ENCODE measurements at regions not wholly inside any gene's neighbourhood (a gene's known extent, or its start where the extent isn't known, plus 50 kb on each side); places are given as distances from the start of the nearest gene placed in this dataset.
A peak's percentile ranks its signal among the peaks of the same experiment; 100 is the strongest.

DNA sequence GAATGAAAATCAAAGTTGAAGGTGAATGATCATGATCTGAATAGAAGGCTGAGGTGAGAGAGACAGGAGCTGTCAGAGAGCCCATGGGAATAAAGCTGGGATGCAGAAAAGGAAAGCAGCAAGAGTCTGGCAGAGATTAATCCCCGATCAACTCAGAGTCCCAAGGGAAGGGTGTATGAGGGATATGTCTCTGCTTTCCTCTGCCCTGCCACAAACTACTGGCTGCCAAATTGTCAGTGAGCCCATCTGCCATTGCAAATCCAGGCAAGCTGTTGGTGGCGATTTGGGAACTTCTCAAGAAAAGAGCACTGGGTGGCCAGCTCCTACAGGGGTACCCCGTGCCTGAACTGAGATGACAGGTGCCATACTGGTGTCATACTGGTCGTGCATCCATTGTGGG, 705.5 kb upstream of the MAN1A1 start:
- DNase-seq: no peak

DNA sequence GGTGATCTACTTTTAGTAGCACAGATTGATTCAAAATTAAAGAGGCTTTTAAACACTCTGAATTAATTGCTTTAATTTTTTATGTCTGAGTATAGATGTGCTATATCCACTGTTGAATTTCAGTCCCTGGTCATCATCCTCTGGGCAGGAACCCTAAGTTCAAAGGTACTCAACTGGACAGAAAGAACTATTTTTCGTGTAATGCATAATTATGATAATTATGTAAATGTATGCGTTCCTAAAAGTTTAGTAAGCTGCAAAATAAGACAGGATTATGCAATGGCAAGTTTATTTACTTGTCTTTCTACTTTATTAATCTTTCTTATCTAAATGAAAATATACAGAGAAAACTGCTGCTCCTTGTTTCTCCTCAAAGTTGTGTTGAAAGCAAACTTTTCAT, 690.1 kb upstream of the MAN1A1 start:
- no peak for DNase-seq

DNA sequence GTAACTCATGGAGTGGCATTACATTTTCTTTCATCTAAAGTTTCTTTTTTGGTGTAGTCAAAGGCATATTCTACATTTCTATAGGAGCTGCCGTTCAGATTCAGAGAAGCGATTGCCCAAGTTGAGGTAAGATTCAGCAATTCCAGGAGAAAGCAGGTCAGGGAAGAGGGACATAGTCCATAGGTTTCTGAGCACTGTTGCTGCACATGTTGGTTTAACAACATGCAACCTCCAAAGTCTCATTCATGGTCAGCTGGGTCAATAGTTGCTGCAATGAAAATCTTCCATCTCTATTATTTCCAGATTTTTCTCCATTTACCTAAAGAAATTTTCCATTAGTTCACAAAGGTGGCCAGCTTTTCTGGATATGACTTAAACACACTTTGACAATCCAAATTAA, 682.3 kb upstream of the MAN1A1 start:
- no peak for DNase-seq

DNA sequence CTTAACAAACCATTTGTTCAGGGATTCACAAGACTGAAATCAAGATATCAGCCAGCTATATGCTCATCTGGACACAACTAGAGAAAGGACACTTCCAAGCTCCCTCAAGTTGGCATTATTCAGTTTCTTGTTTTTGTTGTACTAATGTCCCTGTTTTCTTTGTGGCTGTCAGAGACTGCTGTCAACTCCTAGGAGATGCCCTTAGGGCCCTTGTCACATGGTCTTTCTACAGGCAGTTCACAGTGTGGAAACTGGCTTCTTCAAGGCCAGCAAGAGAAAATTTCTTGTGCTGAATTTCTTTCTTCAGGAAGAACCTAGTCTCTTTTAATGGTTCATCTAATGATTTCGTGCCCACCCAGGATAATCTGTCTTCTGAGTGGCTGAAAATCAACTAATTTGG, 677.2 kb upstream of the MAN1A1 start:
- DNase-seq: peak; percentile 55

DNA sequence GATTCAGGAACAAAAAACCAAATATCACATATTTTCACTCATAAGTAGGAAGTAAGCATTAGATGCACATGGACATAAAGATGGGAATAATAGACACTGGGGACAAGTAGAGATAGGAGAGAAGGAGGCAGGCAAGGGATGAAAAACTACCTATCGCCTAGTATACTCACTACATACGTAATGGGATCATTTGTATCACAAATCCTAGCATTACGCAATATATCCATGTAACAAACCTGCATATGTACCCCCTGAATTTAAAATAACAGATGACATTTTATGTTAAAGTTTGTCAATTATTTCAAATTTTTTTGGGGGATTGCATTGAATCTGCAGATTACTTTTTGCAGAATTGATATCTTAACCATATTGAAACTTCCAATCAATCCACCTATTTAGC, 660.5 kb upstream of the MAN1A1 start:
- no peak for DNase-seq

DNA sequence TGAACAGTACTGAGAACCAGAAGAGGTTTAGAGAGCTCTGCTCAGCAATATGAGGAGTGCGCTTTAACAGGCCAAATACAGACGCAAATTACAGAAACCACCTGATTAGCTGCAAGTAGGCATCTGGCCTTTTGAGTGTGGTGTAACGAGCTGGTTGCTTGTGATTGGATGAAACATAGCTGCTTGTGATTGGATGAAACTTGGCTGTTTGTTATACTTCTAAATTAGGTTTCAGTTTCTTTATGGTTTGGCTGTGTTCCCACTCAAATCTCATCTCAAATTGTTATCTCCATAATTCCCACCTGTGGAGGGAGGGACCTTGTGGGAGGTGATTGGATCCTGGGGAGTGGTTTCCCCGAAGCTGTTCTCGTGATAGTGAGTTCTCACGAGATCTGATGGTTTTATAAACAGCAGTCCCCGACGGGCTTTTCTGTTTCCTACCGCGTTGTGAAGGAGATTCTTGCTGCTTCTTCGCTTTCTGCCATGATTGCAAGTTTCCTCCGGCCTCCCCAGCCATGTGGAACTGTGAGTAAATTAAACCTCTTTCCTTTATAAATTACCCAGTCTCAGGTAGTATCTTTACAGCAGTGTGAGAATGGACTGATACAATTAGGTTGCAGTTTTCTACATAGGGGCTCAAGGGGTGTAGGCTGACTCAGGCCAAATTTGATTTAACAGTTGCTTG, 655.9 kb upstream of the MAN1A1 start:
- no peak for DNase-seq

DNA sequence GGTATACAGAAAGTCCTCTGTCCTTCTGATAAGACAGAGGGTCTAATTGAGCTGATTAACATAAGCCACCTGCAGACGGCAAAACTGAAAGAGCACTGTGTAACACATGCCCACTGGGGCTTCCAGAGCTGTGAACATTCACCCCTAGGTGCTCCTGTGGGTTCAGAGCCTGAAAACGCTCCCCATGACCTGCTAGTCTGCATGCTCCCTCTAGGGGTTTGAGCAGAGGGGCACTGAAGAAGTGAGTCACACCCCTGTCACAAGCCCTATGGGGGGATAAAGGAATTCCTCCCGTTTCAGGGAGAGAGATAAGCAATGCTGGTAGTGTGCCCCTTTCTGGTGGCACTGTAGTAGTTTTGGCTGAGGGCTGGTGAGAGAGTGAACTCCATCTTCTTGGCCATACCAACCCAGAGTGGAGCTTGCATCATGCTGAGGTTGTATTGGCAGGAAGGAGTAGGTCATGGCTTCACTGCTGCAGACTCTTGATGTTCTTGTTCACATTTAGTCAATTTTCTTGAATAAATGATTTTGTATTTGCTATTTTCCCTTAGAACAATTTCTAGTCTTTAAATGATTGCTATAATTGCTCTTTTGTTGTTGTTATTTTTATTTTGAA, 637.5 kb upstream of the MAN1A1 start:
- no peak for DNase-seq

DNA sequence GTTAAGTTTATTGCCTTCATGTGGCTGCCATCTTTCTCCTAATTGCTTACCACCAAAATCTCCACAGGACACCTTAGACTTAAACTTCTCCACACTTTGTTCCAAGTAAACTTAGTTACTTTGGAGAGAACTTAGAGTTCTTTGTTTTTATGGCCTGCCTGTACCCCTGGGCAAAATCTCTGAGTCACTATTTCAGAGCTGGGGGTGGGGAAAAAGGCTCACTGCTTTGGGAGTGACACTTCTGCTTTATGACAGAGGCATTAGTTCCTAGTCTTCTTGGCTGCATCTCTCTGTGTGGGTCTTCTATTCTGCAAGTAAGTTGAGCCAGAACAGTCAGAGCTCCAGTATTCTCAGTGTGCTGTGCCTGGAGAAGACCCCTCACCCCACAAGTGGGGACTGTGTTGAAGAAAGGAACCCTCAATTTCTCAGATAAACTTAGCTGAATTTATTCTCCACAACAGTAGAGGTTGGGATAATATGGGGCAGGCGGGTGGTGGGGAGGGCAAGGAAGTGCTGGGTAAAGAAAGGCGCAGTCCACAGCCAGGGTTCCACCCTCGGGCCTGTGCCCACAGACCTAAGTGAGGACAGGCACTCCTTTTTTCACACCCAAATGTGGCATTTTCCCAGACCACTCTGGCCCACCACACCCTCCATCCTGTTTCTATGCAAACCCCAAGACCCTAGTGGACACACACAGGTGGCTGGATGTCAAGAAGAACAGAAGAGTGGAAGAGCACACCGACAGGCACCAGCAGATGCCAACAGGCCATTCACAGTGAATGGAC, 636.6 kb upstream of the MAN1A1 start:
- peak; percentile 76 for DNase-seq

DNA sequence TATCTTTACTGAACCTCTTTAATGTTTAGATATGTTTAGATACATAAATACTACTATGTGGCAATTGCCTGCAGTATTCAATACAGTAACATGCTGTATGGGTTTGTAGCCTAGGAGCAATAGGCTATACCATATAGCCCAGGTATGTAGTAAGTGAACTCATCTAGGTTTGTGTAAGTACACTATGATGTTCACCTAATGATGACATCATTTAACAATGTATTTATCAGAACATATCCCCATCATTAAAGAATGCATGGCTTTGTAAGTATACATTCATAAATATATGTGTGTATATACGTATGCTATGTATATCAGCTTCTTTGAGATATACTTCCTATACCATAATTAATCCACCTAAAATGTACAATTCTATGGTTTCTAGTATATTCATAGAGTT, 631.2 kb upstream of the MAN1A1 start:
- no peak for DNase-seq

DNA sequence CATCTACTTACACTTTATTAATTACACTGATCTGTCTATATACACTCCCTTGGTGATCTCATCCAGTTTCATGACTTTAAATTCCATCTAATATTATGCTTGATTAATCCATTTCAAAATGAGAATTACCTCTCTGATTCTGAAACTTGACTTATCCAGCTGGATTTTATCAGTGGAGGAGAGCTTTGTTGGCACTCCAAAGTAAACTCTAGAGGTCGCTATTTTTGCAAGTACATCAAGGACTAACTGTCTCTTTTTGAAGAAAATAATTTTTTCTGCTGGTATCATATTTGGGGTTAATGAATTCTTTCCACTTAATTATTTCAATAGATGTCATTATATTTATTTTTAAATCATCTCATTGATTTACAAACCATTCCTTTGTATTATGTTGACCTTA, 630.3 kb upstream of the MAN1A1 start:
- DNase-seq: no peak

DNA sequence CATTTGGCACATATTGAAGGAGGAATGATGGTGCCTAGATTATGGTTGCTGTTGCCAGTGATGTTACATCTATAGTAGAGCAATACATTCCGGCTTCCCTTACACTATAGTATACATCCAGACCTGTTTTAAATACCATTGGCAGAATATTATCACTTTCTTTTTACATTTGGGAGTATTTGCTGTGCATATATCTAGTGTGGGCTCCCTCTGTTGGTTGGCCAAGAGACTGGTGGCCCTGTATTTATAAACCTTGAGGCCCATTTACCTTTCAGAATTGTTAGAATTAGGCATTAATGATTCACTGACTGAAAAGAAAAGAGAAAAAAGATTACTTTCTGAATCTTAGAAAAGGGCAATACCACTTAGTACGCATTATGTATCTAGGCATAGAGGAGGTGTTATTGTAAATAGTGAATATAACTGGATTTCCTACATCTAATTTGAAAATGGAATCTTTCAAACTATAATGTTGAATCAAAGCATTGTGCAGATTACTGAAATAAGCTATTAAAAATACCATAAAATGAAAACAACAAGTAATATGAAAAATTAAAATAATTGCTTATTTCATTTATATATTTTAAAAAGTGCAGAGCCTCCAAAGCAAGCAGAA, 628.8 kb upstream of the MAN1A1 start:
- DNase-seq: no peak

DNA sequence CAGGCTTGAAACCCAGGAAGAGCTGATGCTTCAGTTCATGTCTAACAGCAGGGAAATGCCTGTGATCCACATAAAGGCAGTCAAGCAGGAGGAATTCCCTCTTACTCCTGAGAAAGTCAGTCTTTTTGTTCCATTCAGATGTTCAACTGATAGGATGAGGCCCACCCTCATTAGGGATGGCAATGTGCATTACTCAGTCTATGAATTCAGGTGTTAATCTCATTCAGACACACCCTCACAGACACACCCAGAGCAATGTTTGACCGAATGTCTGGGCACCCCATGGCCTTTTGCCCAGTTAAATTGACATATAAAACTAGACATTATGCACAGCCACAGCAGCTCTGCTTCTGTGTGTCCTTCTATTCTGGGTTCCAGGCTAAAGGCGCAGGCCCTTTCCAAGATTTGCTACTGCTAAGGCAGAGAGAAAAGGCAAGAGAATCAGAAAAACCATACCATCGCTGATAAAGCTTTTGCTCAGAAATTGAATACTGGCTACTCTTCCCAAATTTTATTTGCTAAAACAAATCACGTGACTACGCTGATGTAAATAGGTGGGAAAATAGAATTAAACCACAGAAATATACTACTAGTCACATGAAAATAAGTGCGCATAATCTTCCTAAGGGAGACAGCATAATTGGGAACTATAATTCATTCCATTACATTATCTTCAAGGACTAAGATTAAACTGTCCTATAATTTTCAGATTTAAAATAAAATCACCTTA, 625.0 kb upstream of the MAN1A1 start:
- DNase-seq: peak; percentile 45

DNA sequence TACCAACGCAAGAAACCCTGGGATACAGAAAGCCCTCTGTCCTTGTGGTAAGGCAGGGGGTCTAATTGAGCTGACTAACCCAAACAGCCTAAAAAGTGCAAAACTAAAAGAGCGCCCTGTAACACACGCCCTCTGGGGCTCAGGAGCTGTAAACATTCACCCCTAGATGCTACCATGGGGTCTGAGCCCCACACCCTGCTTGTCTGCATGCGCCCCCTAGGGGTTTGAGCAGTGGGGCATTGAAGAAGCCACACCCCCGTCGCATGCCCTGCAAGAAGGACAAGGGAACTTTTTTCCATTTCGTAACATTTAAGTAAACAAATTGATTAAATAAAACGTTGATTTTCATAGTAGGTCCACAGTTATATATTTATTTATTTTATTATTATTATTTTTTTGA, 616.9 kb upstream of the MAN1A1 start:
- DNase-seq: no peak

DNA sequence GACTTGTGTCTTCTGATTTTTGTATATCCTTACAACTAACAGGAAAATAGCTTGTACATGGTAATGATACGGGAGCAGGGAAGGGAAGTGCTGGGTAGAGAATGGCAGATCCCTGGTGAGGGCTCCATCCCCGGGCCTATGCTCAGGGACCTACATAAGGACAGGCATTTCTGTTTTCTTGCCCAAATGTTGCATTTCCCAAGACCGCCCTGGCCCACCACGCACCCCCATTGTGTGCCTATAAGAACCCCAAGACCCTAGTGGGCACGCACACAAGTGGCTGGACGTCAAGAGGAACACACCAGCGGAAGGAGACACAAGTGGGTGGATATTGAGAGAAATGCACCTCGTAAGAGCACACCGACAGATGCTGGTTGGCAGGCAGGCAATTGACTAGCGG, 616.3 kb upstream of the MAN1A1 start:
- no peak for DNase-seq

DNA sequence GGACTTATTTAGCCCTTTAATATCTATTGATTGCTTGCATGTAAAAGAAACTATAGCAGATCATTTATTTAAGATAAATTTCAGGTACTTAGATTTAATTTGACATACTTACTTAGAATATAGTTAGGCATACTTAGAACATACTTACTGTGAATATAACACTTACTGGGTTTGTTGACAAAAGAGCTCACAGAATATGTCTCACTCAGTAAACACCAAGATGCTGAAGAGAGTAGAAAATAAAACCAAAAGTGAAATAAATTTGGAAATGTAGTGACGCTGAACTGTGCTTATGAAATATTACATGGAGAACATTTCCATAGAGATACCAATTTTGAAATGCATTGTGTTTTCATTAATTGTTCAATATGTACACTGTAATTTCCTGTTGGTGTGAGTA, 615.4 kb upstream of the MAN1A1 start:
- no peak for DNase-seq

DNA sequence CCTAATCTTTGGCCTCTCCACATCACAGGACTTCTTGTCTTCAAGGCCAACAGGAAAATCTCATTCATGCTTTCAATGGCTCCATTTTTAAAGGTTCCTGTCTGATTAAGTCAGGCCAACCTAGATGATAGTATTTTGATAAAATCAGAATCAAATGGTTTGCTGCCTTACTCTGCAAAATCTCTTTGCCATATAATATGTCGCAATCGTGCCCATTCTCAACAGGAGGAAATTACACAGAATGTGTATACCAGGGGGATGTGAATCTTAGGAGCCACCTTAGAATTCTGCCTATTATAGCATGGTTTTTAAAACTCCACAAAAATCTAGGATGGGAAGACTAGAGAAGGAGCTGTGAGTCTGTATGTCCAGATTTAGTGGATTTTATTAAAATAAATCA, 612.9 kb upstream of the MAN1A1 start:
- DNase-seq: no peak

DNA sequence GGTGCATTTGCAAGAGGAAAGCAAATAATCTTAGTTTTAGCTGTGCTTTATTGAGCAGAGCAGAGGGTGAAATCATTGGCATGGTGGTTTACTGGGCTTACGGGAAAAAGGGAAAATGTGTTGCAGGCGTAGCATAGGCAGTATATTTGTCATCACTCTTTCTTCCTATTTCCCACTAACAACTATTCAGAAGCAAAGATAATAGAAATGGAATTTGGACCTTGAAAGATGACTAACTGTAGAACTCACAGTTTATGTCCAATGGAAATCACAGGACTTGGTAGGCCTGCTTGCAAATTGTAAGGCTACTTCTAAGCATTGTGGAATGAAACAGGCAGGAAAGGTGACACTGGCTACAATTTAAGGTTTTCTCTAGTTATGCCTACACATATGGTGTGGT, 611.9 kb upstream of the MAN1A1 start:
- DNase-seq: no peak

DNA sequence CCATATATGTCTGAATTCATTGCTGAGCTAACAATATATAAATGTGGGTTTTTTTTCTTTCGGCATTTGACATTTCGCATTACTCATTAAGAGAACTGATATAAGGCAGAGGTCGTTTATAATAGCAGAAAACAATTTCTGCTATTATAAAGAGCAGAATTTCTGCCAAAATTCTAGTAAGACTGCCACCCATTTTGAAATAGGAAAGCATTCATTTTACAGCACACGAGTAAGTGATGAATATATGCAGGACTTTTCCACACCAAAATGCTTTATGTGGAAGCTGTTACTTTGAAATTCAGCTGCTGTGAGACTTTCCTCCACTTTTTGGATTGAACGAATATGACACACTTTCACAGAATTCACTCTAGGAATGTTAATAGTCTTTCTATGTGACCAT, 610.9 kb upstream of the MAN1A1 start:
- DNase-seq: no peak

DNA sequence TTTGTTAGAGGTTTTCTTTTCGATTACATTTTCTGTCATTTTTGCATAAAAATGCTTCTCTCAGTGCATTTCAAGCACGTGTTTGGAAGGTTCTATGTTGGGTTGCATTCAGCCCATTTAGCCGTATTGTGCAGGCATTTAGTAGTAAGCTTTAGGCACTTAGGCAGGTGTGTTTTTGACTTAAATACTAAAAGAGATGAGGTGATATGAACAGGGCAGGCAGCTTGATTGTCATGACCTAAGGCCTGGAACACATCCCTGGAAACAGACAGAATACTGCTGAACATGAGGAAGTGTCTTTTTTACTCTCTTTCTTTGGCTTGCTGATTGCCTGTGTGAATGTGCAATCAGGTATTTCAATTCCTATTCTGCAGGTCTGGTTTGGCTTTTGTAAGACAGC, 610.5 kb upstream of the MAN1A1 start:
- DNase-seq: no peak

DNA sequence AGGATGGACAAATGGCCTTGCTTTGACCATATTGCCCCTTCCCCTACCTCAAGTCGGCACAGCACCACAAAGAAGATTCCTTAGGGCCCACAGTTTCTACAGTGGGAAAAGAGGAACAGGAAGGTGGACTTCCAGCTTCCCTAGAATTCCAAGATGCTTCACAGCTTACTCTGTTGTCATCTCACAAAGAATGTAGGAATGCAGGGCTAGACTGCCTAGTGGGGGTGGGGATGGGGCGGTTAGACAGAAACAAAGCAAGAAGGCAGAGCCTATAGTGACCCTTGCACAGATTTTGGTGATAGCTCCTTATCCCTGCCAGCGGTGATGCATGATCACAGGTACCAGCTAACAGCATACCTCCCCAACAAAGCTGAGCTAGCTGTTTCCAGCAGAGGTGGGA, 607.6 kb upstream of the MAN1A1 start:
- DNase-seq: peak; percentile 91

DNA sequence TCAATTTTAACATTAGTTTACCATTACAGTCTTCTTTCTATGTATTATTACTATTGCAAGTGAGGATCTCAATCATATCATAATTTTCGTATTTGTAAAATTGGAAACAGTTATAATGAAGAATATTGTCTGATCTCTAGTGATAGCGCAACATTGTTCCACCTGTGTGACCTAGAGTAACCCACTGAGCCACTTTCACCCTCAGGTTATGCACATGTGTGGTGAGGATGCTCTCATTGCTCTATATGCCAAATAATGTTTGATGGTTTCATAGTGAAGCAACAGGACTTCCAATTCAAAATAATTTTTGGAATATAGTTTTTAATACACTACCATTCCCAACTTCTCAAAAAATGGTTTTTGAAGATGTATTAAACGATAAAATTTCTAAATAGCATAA, 603.1 kb upstream of the MAN1A1 start:
- no peak for DNase-seq

DNA sequence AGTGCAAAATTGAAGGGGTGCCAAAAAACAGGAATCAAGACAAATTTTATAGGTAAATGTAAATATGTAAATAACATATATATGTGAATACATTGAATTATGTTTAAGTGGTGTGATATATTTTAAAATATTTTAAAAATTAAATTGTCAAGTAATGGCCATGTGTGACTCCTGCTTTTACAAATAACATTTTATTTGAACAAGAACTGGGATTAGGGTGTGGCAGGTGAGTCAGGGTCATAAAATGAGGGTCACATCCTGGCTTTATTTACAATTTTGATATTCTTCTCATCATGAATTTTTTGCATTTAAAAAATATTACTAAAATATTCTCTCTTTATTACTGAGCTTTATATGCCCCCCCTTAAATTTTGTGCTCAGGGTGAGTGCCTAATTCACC, 601.1 kb upstream of the MAN1A1 start:
- DNase-seq: no peak

DNA sequence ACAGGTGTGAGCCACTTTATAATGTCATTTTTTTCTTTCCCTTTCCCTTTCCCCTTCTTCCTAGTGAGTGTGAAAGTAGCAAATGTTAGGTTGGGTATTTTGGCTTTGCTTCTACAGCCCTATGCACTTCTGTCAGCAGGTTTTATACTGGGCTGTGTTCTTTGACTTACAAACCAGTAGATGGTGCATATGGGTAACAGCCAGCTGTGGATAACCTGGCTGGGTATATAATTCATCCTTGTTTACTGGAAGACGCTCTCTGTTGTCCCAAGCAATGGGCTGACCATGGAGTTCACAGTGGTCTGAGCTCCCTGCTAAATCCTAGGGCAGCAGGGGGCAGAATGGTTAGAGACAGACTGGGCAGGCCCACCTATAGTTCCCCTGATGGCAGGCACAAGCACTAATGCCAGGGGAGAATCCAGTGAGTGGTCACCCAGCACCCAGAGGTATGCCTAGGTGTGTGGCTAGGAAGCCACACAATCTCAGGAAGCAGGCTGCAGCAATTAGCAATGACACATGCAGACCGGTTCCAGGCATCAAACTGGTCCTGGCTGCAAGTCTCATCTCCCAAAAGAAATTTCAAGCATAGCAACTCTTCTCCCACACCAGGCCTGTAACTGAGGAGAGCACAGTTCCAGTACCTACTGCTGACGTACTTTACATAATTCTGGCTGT, 592.7 kb upstream of the MAN1A1 start:
- peak; percentile 53 for DNase-seq

All from islet precursor cell (in vitro differentiated cells).